BLaER1 treated with 17β-estradiol and CSF1 and Interleukin-3, amounts not matched to agents 10 nM and 100 nM (cell line): ENCODE measurements at regions not wholly inside any gene's neighbourhood (a gene's known extent, or its start where the extent isn't known, plus 50 kb on each side); places are given as distances from the start of the nearest gene placed in this dataset.

Experiments
- H3K27ac ChIP-seq, 11 experiments: shearing (Covaris generic); formaldehyde crosslinking; 2 replicates each; pipeline ENCODE4 v1.8.1; 2022
- H3K27me3 ChIP-seq, 11 experiments: shearing (Covaris generic); formaldehyde crosslinking; 2 replicates each; pipeline ENCODE4 v1.8.1; 2022
- H3K36me3 ChIP-seq, 11 experiments: shearing (Covaris generic); formaldehyde crosslinking; 2 replicates each; pipeline ENCODE4 v1.8.1; 2022
- H3K4me1 ChIP-seq, 10 experiments: shearing (Covaris generic); formaldehyde crosslinking; 2 replicates each; pipeline ENCODE4 v1.8.1; 2022
- H3K4me2 ChIP-seq, 11 experiments: shearing (Covaris generic); formaldehyde crosslinking; 2 replicates each; pipeline ENCODE4 v1.8.1; 2022
- H3K4me3 ChIP-seq, 10 experiments: shearing (Covaris generic); formaldehyde crosslinking; 2 replicates each; pipeline ENCODE4 v1.8.1; 2022
- H3K9ac ChIP-seq, 11 experiments: shearing (Covaris generic); formaldehyde crosslinking; 2 replicates each; pipeline ENCODE4 v1.8.1; 2022
- H3K9me3 ChIP-seq, 11 experiments: shearing (Covaris generic); formaldehyde crosslinking; replicated peaks in 1 of 11; 2 replicates each; pipeline ENCODE4 v1.8.1; 2022
- H4K20me1 ChIP-seq, 11 experiments: shearing (Covaris generic); formaldehyde crosslinking; 2 replicates each; pipeline ENCODE4 v1.8.1; 2022
- Cebpa-rat ChIP-seq, 11 experiments: shearing (Covaris generic); IDR thresholded peaks; 2 replicates each; pipeline ENCODE4 v1.8.1; 2022

DNA sequence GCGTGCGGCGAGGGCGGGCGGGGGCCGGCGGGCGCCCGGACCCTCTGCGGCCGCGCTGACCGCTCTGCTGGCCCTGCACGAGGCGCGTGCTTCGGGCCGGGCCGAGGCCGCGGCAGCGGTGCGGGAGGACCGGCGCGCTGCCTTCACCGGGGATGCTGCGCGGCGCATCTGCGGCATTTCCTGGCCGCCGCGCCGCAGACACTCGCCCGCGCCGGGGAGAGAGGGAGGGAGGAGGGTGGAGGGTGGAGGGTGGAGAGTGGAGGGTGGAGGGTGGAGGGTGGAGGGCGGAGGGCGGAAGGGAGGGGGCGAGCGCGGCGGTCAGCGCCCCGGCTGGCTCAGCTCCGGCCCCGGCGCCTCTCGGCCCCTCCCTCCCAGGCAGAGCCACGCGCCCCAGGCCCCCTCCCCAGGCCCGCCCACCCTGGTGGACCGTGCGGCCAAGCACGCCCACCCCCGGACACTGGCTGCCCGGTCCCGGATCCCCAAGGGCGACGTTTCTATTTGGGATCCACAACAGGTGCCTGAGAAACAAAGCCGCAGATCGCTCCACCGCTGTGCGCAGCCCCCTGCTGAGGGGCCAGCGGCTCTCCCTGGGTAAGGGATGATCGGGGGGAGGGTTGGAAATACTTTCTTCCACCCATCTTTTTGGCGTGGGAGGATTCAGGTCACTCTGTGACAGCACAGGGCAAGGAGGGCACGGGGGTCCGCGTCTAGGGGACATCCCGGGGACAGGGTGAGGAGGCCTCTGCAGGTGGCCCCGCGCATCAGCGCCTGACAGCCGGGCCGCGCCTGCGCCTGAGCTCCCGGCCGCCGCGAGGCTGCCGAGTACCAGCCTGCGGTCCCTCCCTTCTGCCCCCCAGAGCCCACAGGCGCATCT, 111.2 kb upstream of the BEND6 start:
- peaks cover 18 to 47% (median 32%) of the 10 kb centered on the region in 10 experiments for H3K4me1 ChIP-seq
- peak overlapping the region; percentile 81 to 97 (median 86) for H3K4me2 ChIP-seq
- TF ChIP-seq Cebpa-rat (IDR thresholded peaks at IDR 0.05) = no peak
- H4K20me1 ChIP-seq = peaks cover 0 to 17% (median 0%) of the 10 kb centered on the region in 11 experiments; a peak in 7 of 22 replicates
- peak overlapping the region; percentile 88 to 95 (median 92) for H3K9ac ChIP-seq
- H3K9me3 ChIP-seq = no peaks in the 10 kb centered on the region
- H3K27me3 ChIP-seq = no peaks in the 10 kb centered on the region
- peak overlapping the region; percentile 82 to 97 (median 91) for H3K27ac ChIP-seq
- H3K36me3 ChIP-seq = no peaks in the 10 kb centered on the region
- peak overlapping the region; percentile 76 to 92 (median 86) for H3K4me3 ChIP-seq

GRCh38 chr6:56842686-56843475, 112.0 kb upstream of the BEND6 start:
- peaks cover 18 to 55% (median 29%) of the 10 kb centered on the region in 10 experiments for H3K4me1 ChIP-seq
- peak overlapping the region; percentile 82 to 97 (median 91) for H3K27ac ChIP-seq
- H3K4me2 ChIP-seq = peak overlapping the region; percentile 81 to 97 (median 86)
- H3K27me3 ChIP-seq = no peaks in the 10 kb centered on the region
- H3K9me3 ChIP-seq = no peaks in the 10 kb centered on the region
- peaks cover 0 to 17% (median 0%) of the 10 kb centered on the region in 11 experiments; a peak in 7 of 22 replicates for H4K20me1 ChIP-seq
- peak overlapping the region; percentile 88 to 95 (median 92) for H3K9ac ChIP-seq
- TF ChIP-seq Cebpa-rat (IDR thresholded peaks at IDR 0.05) = no peak
- H3K4me3 ChIP-seq = peak overlapping the region; percentile 76 to 92 (median 86)
- H3K36me3 ChIP-seq = no peaks in the 10 kb centered on the region

GRCh38 chr6:56841751-56842150, 113.2 kb upstream of the BEND6 start:
- H3K4me3 ChIP-seq = peak overlapping the region in 8 of 10 experiments; percentile 24 to 91 (median 83); a peak in 10 of 20 replicates
- no peak for TF ChIP-seq Cebpa-rat (IDR thresholded peaks at IDR 0.05)
- peak overlapping the region; percentile 81 to 97 (median 86); a peak in 21 of 22 replicates for H3K4me2 ChIP-seq
- H3K27me3 ChIP-seq = no peaks in the 10 kb centered on the region
- H3K36me3 ChIP-seq = no peaks in the 10 kb centered on the region
- H3K4me1 ChIP-seq = peaks cover 18 to 63% (median 29%) of the 10 kb centered on the region in 10 experiments
- no peak overlapping the region for H3K27ac ChIP-seq
- peak overlapping the region in 4 of 11 experiments; percentile 90 to 95 (median 94); a peak in 4 of 22 replicates for H3K9ac ChIP-seq
- no peaks in the 10 kb centered on the region for H3K9me3 ChIP-seq
- peaks cover 0 to 17% (median 5%) of the 10 kb centered on the region in 11 experiments; a peak in 7 of 22 replicates for H4K20me1 ChIP-seq

DNA sequence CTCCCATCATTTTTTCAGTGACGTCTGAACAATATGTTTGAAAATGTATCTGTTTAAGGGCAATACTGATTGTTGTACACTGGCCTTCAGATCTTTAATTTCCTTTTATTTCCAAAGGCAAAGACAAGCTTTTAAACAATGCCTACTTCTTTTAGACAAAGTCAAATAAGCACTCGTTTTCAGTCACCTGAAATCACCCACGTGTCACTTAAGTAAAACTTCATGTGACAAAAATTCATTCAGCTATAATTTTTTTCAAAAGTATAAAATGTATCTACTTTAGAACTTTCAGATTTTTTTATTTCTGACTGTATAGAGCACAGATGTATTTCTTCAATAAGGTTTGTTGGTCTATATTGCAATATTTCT, 113.5 kb upstream of the BEND6 start:
- Histone ChIP-seq H3K27me3 (no peaks in the 10 kb centered on the region), H3K4me1 (peaks cover 18 to 63% (median 29%) of the 10 kb centered on the region in 10 experiments), H4K20me1 (peaks cover 0 to 17% (median 5%) of the 10 kb centered on the region in 11 experiments; a peak in 7 of 22 replicates), H3K27ac (peak overlapping the region in 1 of 11 experiments; percentile 9; a peak in 1 of 22 replicates), H3K4me3 (peak overlapping the region in 3 of 10 experiments; percentile 76 to 85 (median 78); a peak in 5 of 20 replicates), H3K4me2 (peak overlapping the region; percentile 81 to 97 (median 86); a peak in 21 of 22 replicates), H3K36me3 (no peaks in the 10 kb centered on the region), H3K9ac (peak overlapping the region in 1 of 11 experiments; percentile 2; a peak in 3 of 22 replicates), H3K9me3 (no peaks in the 10 kb centered on the region)
- TF ChIP-seq Cebpa-rat (IDR thresholded peaks at IDR 0.05) = no peak

DNA sequence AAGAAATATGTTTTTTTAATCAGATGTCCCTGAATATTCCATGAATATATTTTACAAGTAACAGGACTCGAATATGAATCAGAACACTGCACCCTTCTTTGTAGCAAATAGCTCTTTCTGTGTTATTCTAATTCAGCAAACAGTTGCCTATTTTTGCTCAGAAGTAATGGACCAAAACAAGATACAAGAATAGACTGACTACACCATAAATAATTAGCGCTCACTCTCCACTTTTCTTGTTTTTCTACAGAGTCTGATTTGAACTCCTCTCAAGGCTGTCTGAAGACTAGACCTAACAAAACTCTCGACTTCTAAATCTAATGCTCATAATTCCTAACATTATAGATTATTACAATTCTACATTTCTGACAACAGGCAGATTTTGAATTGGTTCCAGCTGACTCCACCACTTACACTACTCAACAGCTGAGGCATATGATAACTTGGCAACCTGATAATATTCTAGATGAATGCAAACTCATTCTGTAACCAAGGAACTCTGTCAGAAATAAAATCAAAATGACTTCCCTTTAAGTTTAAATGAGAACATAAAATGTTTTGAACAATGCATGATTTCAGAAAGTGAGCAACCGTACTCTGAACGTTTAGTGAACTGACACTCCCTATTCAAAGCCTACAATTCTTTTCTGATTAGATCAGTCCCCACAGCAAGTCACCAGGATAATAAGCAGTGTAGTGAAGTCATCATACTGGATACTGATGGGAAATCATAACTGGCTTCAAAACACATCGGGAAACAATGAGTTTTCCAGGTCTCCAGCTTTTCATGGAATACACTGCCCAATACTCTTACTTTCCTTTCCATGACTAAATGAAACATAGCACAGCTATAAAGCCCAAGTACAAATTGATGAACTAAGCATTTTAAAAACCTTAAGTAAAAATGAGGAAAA, 114.2 kb upstream of the BEND6 start:
- Histone ChIP-seq H3K36me3 (no peaks in the 10 kb centered on the region), H3K4me3 (peak overlapping the region in 4 of 10 experiments; percentile 24 to 85 (median 77); a peak in 3 of 20 replicates), H4K20me1 (peaks cover 0 to 17% (median 5%) of the 10 kb centered on the region in 11 experiments; a peak in 7 of 22 replicates), H3K4me2 (peak overlapping the region; percentile 81 to 97 (median 86); a peak in 20 of 22 replicates), H3K27ac (peak overlapping the region in 1 of 11 experiments; percentile 9; a peak in 1 of 22 replicates), H3K4me1 (peaks cover 18 to 63% (median 29%) of the 10 kb centered on the region in 10 experiments), H3K9me3 (no peaks in the 10 kb centered on the region), H3K9ac (peak overlapping the region in 1 of 11 experiments; percentile 2; a peak in 1 of 22 replicates), H3K27me3 (no peaks in the 10 kb centered on the region)
- no peak for TF ChIP-seq Cebpa-rat (IDR thresholded peaks at IDR 0.05)

- peaks cover 18 to 55% (median 28%) of the 10 kb centered on the region in 10 experiments for H3K4me1 ChIP-seq
- no peaks in the 10 kb centered on the region for H3K9me3 ChIP-seq
- no peak overlapping the region for H3K9ac ChIP-seq
- H3K36me3 ChIP-seq = no peaks in the 10 kb centered on the region
- H3K27me3 ChIP-seq = no peaks in the 10 kb centered on the region
- H3K27ac ChIP-seq = no peak overlapping the region
- peaks cover 0 to 17% (median 7%) of the 10 kb centered on the region in 11 experiments; a peak in 9 of 22 replicates for H4K20me1 ChIP-seq
- TF ChIP-seq Cebpa-rat (IDR thresholded peaks at IDR 0.05) = no peak
- H3K4me2 ChIP-seq = peak overlapping the region in 3 of 11 experiments; percentile 22 to 84 (median 53); a peak in 4 of 22 replicates
- no peak overlapping the region for H3K4me3 ChIP-seq
Measured at GRCh38 chr6:56839533-56840183, 115.2 kb upstream of the BEND6 start.

- Histone ChIP-seq H3K27ac (0 out of 22 replicates have a peak overlapping the region, but pooled peaks of 1 of the 11 experiments have one; percentile 19), H3K9ac (no peak overlapping the region), H4K20me1 (peaks cover 0 to 17% (median 7%) of the 10 kb centered on the region in 11 experiments; a peak in 9 of 22 replicates), H3K4me2 (peak overlapping the region in 6 of 11 experiments; percentile 9 to 84 (median 40); a peak in 7 of 22 replicates), H3K9me3 (no peaks in the 10 kb centered on the region), H3K4me3 (no peak overlapping the region), H3K4me1 (peaks cover 15 to 51% (median 27%) of the 10 kb centered on the region in 10 experiments), H3K27me3 (no peaks in the 10 kb centered on the region), H3K36me3 (no peaks in the 10 kb centered on the region)
- no peak for TF ChIP-seq Cebpa-rat (IDR thresholded peaks at IDR 0.05)
Measured at GRCh38 chr6:56838965-56839364, 115.9 kb upstream of the BEND6 start.
